GM12892 (cell line): ENCODE measurements at regions not wholly inside any gene's neighbourhood (a gene's known extent, or its start where the extent isn't known, plus 50 kb on each side); places are given as distances from the start of the nearest gene placed in this dataset.

Experiments used
- POLR2A ChIP-seq: IDR thresholded peaks from 2 replicates; pipeline ENCODE4 v1.6.1; 2011; ENCODE audit warnings: low read depth, low read length, control low read depth
- TAF1 ChIP-seq: IDR thresholded peaks from 2 replicates; pipeline ENCODE4 v1.6.1; 2011; ENCODE audit warnings: low read depth, mild to moderate bottlenecking, control low read depth, low read length, borderline replicate concordance

DNA sequence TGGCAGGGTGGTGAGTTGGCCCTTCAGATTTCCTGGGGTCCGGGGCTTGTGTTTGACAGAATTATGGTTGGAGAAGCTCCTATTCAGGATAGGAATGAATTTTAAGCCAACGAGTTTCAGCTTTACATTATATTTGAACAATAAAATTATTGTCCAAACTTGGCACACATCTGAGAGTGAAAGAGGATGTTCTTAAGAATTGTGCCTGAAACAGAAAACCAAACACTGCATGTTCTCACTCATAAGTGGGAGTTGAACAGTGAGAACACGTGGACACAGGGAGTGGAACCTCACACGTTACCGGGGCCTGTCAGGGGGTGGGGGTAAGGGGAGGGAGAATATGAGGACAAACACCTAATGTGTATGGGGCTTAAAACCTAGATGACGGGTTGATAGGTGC is 111.8 kb upstream of the ACTBL2 start:
- TF ChIP-seq POLR2A (no peak), TAF1 (no peak)
